ENCODE measurements at regions not wholly inside any gene's neighbourhood (a gene's known extent, or its start where the extent isn't known, plus 50 kb on each side); places are given as distances from the start of the nearest gene placed in this dataset.

DNA sequence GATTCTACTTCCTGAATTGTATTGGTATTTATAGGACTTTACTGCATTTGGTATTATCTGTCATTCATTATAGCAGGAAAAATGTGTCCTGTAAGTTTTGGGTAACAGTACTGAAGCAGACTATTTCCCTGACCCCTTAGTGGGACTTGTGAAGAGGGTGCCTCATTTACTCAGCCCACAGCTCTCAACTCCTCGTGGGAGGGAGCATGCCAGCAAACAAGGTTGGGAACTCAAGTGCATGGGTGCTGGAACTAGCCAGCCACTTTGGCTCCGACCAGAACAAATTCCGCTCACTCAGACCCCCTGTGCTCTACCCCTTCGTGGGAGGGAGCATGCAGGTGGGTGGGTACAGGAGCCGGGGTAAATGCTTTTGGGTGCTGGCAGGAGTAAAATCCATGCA, 1773.5 kb upstream of the WWC1 start:
- DNase-seq (ENCODE audit: insufficient read length, low spot score) (no peak), FAIRE-seq (no peak)

- DNase-seq (ENCODE audit: insufficient read length, low spot score): no peak
- no peak for FAIRE-seq
Observed at GRCh38 chr5:166523206-166523605, 1768.2 kb upstream of the WWC1 start.

DNA sequence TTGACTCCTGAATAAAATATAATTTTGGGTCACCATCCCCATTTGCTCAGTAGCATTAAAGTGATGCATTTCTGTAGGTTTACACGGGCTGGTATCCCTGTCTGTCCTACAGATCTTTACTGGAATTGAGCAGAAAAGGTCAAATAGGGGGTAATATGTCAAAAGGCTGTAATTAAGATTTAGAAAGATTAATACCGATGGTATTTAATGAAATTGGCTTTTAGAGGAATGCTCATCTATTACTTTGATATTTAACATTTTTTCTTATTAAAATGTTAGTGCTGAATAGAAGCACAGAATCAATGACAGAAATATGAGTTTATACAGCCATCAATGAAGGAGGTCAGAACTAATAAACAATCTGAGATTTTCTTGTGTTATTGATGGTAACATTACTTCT, 1762.2 kb upstream of the WWC1 start:
- FAIRE-seq (no peak), DNase-seq (ENCODE audit: insufficient read length, low spot score) (no peak)

GRCh38 chr5:166532456-166533220, 1758.8 kb upstream of the WWC1 start:
- DNase-seq (ENCODE audit: insufficient read length, low spot score): no peak
- no peak for FAIRE-seq

- FAIRE-seq: no peak
Observed at GRCh38 chr5:166535641-166536040, 1755.8 kb upstream of the WWC1 start.

DNA sequence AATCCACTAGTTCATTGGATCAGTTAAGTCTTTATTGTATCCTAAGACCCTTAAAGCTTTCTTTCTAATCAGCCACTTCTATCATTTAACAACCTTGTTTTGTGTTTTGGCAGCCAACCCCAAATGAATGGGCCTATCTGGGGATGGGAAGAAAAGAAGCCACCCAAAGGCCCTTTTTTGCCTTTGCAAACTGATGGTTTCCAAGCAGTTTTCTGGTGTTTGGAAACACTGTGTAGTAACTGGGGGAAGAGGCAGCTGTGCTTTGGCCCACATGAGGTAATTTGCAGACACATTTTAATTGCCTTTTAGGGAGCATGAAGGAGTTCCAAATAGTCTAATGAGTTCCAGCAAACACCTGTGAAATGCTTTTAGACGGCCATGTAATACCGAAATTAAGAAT, 1751.3 kb upstream of the WWC1 start:
- no peak for DNase-seq (ENCODE audit: insufficient read length, low spot score)
- FAIRE-seq: no peak

More at GRCh38 chr5:166535641-166536040, 1755.8 kb upstream of the WWC1 start:
- no peak for DNase-seq (ENCODE audit: insufficient read length, low spot score)

DNA sequence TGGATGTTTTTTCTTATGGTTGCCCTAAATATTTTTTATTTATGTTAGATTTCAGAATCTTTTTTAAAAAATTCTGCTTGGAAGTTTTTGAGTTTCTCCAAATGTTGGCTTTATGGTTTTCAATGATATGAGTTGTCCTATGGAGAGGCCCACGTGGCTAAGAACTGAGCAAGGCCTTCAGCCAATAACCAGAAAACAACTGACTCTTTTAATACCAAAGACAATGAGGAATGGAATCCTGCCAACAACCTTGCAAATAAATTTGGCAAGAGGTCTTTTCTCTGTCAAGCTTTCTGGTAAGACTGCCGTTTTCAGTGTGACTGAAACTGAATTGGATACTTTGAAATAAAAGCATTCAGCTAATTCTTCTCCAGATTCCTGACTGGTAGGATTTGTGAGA, 1740.1 kb upstream of the WWC1 start:
- FAIRE-seq (no peak), DNase-seq (ENCODE audit: insufficient read length, low spot score) (no peak)

DNA sequence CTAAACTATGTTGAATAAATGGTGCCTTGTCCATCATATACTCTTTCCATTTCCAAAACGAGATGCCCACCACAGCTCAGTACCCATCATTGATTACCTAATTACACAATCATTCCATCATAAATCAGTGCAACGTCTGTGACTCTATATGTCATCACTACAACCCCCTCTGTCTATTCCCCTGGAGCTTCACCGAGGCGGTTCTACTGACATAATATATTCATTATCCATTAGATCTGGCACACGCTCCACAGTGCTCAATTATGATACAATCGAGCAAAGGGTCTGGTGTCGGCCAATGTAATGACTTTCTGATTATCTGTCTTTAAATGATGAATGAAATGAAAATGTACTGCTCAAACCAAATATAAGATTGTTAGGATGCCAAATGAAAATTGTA, 1737.7 kb upstream of the WWC1 start:
- no peak for DNase-seq (ENCODE audit: insufficient read length, low spot score)
- no peak for FAIRE-seq

GRCh38 chr5:166561759-166562158, 1729.7 kb upstream of the WWC1 start:
- no peak for FAIRE-seq
- no peak for DNase-seq (ENCODE audit: insufficient read length, low spot score)

DNA sequence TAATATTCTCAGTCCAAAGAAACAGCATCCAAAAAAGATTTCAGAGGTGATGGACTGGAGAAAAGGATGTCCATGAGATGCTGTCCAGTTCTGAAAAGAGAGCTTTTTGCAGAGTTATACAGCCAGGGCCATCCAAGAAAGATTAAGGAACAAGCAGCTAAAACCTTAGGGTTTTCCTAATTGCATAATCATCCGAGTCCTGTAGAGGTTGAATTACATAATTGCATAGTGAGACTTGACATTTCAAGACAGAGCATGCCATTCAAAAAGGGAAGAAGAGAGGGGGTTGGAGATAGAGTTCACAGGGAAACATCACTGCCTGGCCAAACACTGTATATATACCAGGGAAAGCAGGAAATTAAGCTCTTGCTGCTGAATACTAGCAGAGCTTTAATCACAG, 1729.2 kb upstream of the WWC1 start:
- DNase-seq (ENCODE audit: insufficient read length, low spot score) (no peak), FAIRE-seq (no peak)

- no peak for FAIRE-seq
- no peak for DNase-seq (ENCODE audit: insufficient read length, low spot score)
Observed at GRCh38 chr5:166566725-166567124, 1724.7 kb upstream of the WWC1 start.

GRCh38 chr5:166570865-166571264, 1720.6 kb upstream of the WWC1 start:
- DNase-seq (ENCODE audit: insufficient read length, low spot score): no peak
- FAIRE-seq: no peak

DNA sequence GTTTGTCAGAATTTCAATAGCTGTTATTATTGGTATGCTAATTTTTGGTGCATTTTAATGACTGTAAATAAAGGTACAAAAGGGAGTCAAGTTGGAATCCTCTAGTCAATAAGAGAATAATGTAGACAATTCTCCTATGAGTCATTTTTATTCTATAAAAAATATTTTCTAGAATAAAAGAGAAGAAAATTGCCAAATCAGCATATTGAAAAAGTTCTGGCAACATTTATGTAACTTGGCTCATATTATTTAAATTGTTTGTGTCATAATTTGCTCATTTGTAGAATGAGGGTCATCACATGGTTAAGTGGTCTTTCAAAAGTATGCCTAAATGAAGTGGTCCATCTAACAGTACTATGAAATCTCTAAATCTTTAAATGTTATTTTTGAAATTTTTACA, 1719.8 kb upstream of the WWC1 start:
- DNase-seq (ENCODE audit: insufficient read length, low spot score) (no peak), FAIRE-seq (no peak)

- no peak for FAIRE-seq
- DNase-seq (ENCODE audit: insufficient read length, low spot score): no peak
Observed at GRCh38 chr5:166576323-166576722, 1715.1 kb upstream of the WWC1 start.

- FAIRE-seq: no peak
- DNase-seq (ENCODE audit: insufficient read length, low spot score): no peak
Observed at GRCh38 chr5:166581826-166582225, 1709.6 kb upstream of the WWC1 start.

- no peak for FAIRE-seq
Observed at GRCh38 chr5:166582416-166582815, 1709.0 kb upstream of the WWC1 start.

DNA sequence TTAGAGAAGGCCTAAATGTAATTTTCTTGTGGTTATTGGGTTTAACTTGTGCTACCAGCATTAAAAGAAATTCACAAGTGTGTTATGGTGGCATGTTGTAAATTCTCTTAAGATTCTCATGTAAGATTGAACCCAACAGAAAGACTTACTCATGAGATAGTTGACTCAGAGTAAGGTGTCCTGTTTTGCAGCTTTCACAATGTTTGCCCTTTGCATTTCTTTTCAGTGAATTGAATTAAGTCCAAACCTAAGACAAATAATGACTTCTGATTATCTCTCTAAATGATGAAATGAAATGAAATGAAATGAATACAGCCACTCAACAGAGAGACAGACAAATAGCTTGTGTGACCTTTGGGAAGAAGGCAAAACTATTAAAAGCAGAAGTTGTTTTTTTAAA, 1696.9 kb upstream of the WWC1 start:
- DNase-seq (ENCODE audit: insufficient read length, low spot score): no peak

More at GRCh38 chr5:166582416-166582815, 1709.0 kb upstream of the WWC1 start:
- DNase-seq (ENCODE audit: insufficient read length, low spot score): no peak

GRCh38 chr5:166595274-166595951, 1696.0 kb upstream of the WWC1 start:
- FAIRE-seq: no peak

More for the DNA sequence above, 1696.9 kb upstream of the WWC1 start:
- no peak for FAIRE-seq

GRCh38 chr5:166596043-166596442, 1695.4 kb upstream of the WWC1 start:
- DNase-seq (ENCODE audit: insufficient read length, low spot score) (no peak), FAIRE-seq (no peak)

More at GRCh38 chr5:166595274-166595951, 1696.0 kb upstream of the WWC1 start:
- no peak for DNase-seq (ENCODE audit: insufficient read length, low spot score)

- no peak for FAIRE-seq
Observed at GRCh38 chr5:166602271-166602670, 1689.2 kb upstream of the WWC1 start.

GRCh38 chr5:166617507-166617906, 1673.9 kb upstream of the WWC1 start:
- DNase-seq (ENCODE audit: insufficient read length, low spot score) (no peak), FAIRE-seq (no peak)

More at GRCh38 chr5:166602271-166602670, 1689.2 kb upstream of the WWC1 start:
- no peak for DNase-seq (ENCODE audit: insufficient read length, low spot score)

DNA sequence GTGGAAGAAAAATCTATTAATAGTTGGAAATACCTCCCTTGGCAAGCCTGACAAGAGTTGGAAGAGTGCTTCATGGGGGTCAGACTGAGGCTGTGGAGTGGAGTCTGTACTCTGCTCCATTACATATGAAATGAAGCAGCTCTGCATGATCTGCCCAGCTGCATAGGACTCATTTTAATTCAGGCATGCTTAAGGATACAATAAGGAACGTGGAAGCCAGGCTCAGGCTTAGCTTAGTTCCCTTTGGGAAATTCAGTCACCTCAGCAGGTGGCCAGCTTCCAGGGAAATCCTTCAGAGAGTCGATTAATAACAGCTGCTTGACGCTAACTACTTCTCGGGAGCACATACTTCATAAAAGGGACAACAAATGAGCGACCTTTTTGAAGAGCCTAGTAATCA, 1672.9 kb upstream of the WWC1 start:
- DNase-seq (ENCODE audit: insufficient read length, low spot score): no peak
- FAIRE-seq: no peak
